ENCODE measurements at regions not wholly inside any gene's neighbourhood (a gene's known extent, or its start where the extent isn't known, plus 50 kb on each side); places are given as distances from the start of the nearest gene placed in this dataset.

GRCh38 chr5:77907786-77908185 is 131.6 kb upstream of the TBCA start:
- no peak for TF ChIP-seq CTCF (IDR thresholded peaks at IDR 0.05)
- TF ChIP-seq POLR2A (IDR thresholded peaks at IDR 0.05), result no peak
- TF ChIP-seq POLR2AphosphoS5 (IDR thresholded peaks at IDR 0.05), result no peak

All from suprapubic skin (tissue), 4 donors.